UCSD-AML1 (cell line): ENCODE measurements at regions not wholly inside any gene's neighbourhood (a gene's known extent, or its start where the extent isn't known, plus 50 kb on each side); places are given as distances from the start of the nearest gene placed in this dataset.

ENCODE experiments used
- DNase-seq: peaks from one replicate; lab custom pipeline; 2025; ENCODE audit not compliant: unreplicated experiment; lab: John Stamatoyannopoulos, UW

DNA sequence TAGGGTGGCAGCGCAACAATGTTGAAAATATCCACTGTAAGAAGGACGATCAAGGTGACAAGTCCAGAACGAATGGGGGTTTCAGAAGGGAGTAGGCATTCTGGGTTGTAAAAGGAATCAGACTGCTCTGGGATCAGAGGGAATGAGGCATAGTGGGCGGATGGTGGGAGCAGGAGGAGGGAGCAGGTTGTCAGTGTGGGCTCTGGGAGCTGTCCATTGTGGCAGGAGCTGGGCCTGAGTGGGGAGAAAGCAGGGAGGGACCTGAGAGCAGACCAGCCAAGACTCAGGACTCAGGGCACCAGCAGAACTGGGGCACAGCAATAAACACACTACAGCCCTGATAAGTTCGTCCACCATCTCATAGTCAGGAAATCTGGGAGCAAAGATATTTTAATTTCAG is 292.6 kb upstream of the MKI67 start:
- DNase-seq, result no peak

DNA sequence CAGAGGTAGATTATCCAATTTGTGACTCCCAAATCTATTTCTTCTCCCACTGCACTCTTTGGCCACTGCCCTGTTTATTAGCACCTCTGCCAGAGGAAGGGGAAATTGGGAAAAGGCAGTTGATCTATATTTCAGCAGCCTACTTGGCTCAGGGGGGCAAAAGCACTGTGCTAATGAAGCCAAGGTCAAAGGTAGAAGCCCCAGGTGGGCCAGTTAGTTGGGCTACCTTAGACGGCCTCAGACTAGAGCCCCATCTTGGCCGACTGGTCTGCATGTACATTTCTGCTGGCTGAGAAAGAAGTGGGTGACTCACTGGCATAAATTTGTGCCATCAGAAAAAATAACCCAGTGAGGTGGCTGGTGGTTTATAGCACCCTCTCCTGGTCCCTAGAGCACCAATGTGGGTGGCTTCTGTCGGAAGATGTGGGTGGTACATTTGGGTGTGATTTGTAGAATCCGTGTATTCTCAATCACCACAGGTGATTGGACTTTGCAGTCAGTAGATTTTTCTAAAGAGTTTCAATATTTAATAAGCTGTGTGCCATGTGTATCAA is 293.3 kb upstream of the MKI67 start:
- DNase-seq, result no peak

DNA sequence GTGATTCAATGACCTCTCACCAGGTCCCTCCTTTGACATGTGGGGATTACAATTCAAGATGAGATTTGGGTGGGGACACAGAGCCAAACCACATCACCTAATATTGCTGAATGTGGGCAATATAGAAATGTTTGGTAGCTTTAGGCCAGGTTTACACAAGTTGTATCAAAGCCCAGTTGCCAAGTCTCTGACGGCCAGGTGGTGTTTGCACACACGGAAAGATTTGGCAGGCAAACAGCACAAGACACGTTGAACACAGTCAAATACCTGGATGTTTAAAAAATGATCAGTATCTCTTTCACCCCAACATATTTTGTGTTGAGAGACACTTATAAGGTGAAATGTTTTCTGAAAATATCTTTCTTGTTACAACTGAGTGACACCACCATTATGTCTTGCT is 294.4 kb upstream of the MKI67 start:
- no peak for DNase-seq

DNA sequence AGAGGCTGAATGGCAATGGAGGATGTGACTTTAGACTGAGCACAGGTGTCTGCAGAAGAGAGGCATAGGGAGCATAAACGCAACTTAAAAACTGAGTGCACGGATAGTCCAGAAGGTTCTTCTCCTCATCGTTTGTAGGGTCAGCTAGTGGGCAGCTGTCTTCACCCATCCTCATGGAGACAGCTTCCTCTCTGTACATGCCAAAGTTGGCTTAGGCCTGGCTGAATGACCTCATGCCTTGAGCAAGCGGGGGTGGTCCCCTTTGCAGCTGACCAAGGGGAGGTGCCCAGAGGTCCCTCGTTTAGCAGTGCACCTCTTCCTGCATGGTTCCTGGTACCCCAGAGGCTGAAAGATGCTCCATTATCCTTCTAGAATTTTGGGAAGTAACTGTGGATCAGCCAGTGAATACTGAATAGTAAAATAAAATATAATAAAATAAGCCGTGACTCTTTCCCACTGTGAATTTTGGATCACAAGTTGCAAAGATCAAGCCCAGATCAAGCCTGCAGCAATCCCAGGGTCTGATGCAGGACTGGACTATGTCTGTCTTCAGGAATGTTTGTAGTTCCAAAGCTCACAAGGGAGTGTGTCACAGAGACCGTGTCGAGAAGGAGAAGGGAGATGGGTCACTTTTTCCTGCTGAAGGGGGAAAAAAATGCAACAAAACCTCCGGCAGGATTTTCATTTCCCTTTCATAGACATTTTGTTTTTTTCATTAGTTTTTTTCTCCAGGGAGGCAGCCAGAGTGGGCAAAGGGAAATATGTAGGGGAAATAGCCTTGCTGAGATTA is 295.3 kb upstream of the MKI67 start:
- DNase-seq, result no peak

DNA sequence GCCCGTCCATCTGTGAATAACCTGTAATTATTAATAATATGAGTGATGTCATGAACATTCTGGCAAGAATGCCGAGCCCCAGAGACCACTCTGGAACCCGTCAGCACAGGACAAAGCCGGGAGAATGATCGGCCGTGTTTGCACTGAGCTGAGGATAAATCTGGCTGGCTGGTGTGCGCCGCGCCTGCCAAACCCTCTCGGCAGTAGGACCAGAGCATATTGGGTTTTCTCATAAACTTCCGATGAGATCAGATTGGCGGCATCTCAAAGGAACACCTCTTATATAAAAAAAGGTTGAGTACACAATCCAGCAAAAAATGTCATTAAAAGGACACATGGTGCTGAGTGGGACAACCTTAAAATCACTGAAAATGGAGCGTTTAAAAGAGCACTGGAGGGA is 296.0 kb upstream of the MKI67 start:
- no peak for DNase-seq

DNA sequence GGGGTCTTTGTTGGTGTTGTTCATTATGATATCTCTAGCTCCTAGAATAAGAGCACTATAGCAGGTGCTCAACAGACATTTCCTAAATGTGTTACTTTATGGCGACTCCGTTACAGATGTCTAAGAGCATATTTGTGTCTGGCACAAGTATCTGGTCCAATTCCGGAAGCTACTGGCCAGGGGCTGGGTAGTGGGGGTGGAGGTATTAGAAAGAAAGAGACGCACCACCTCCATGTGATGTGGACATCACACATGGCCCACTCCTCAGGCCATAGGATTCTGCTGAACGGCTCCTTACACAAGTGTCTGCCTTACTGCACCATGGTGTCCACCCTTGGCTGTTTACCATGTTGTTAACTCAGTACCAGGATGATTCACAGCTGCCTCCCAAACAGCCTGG is 296.8 kb upstream of the MKI67 start:
- no peak for DNase-seq

DNA sequence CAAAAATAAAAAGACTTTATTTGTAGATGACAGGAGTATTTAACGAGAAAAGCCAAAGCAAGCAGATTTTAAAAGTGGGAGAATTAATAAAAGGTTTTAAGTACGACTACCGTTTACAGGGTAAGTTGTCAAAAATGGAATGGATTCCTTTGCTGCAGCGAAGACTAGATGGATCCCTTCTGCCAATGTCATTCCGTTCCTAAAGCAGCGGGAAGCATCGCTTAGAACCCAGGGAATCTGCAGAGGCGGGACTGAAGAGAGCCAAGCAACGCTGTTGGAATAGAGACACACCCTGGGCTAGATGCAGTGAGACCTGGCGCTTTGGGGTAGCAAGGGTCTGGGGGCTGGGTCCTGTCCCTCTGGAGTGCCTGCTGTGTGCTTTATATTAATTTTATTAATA is 303.1 kb upstream of the MKI67 start:
- DNase-seq, result no peak

DNA sequence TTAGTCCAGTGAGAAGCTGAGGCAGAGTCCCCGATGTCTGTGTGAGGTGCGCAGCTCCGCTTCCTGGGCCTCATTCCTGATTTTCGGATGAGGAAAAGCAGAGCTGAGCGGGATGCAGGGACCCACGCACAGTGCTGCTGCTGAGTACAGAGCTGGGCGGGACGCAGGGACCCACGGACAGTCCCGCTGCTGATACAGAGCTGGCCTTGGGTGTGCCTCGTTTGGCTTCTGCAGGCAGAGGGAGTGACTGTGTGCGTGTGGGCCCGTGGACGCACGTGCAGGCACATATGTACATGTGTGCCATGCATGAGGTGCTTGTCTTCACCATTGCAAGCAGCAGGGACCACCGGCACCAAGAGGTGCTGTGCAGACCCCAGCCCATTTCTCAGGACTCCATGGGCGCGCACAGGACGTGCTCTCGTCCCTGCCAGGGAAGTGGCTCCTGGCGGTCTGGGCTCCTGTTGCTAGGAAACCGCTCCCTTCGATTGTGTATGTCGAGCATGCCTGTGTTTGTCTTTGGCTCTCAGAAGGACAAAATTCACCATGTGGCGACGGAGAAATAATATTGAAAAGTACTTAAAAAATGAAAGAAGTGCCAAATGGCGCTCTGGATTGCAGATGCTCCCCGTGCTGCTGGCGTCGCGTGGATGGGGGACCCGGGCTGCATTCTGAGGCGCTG is 303.8 kb upstream of the MKI67 start:
- no peak for DNase-seq

DNA sequence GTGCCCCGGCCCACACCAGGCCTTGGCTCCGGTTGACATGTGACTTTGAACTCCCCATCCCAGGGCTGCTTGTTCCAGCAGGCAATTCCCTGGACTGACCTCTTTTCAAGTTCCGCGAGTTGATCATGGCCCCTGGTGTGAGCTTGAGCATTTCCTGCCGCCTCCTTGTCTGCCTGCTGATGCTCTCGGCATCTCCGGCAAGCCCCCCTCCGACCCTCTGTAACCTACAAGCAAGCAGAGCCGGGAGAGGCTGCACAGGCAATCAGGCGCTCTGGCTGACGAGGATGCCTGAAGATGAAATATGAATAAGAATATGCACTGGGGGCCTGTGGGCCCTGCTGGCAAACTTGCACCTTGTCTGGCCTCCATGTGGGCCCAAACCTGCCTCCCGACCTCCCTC is 304.9 kb upstream of the MKI67 start:
- no peak for DNase-seq

DNA sequence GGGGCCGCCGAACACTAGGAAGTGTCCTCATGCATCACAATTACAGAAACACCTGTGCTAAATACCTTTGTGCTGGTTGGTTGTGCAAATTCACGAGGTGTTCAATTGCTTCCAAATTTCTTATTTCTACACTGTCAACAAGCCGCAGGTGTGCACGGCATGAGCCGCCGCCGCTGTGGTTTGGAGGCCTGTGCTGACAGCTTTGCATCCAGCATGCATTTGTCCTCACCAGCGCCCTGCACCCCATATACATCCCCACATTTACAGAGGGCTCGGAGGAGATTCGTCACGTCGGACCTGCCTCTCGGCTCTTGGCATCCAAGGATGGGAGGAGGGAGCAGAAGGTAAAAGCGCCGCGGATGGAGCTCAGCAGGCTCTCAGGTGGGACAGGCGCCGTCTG is 305.3 kb upstream of the MKI67 start:
- no peak for DNase-seq

DNA sequence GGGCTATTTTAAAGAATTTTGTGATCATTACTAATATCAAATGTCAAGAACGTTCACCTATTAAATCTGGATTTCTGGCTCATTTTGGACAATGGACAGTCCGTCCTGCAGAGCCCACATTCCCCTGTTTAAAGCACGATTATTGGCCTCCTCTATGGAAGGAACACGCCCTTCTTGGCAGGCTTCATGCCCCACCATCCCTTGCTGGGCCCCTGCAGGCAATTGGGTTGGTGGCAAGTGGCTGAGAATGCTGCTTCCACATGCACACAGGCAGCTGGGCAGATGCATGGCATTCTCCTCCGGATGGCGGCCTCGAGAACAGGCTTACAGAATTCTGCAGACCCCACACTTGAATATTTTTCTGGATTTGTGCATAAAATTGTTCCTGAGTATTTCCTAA is 305.8 kb upstream of the MKI67 start:
- DNase-seq, result no peak

DNA sequence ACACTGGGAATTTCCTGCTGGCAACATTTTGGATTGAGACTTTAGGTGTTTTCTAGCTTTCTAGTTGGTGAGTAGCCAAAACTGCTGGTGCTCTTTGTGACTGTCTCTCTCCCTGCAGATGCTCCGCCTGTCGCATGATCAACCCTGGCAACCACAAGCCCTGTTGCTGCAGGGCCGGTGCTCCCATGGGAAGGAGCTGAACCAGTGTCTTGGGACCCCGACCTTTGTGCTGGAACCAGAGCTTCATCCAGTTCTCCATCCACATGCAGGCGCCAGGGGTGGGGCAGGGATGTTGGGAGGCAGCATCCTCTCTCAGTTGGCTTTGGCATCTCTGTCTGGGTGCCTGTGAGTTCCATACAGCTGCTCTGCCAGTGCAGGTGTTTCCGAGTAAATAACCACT is 306.2 kb upstream of the MKI67 start:
- no peak for DNase-seq

DNA sequence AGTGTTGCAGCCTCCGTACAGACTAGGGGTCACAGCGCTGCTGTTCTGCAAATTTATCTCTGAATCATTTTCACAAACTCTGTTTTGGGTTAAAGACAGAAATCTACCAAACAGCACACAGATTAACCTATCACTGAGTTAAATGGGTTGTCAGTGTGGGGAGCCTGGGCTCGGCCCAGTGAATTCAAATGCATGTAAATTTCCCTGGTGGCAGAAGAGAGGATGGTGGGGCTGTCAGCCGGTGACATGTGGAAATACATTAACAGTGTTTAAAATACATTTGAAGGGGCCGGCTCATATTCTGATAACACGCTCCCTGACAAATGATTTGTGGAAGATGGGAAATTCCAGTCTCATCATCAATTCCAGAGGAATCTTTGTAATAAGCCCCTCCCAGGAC is 309.6 kb upstream of the MKI67 start:
- no peak for DNase-seq

DNA sequence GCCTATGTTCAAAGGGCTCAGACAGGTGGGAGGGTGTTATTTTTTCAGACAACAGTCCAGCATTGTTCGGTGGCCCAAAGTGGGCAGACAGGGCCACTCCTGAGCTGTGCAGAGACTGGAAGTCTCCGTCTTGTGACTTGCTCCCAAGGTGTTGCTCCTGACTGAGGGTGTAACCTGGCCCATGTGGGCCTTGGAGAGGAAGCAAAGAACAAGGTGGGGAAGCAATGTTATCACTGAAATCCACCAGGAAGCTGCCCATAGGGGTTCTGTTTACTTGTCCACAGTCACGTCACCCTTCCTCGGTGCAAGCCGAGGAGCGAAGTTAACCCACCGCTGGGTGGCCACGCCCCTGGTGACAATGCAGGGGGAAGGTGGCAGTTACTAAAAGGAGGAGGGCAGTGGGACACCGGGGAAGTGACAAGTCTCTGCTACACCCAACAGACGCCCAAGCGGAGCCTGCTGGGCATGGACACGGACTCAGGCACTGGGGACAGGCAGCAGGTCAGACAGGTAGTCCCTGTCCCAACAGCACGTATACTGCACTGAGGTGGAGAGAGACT is 311.6 kb upstream of the MKI67 start:
- no peak for DNase-seq

DNA sequence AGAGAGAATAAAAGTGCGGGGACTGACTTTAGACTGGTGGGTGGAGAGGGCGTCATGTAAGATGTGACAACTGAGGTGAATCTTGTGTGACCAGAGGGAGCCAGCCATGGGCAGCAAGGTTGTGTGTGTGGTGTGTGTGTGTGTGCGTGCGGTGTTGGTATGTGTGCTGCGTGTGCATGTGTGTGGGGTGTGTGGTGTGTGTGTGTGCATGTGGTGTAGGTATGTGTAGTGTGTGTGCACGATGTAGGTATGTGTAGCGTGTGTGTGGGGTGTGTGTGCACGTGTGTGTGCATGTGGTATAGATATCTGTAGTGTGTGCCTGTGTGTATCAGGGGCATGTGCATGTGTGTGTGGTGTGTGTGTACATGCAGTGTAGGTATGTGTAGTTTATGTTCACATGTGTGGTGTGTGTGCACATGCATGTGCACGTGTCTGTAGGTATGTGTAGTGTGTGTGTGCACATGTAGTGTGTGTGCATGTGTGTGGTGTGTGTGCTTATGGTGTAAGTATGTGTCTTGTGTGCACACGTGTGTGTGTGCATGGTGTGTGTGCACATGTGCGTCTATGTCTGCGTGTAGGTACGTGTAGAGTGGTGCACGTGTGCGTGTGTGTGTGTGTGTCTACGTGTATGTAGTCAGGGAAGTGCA is 312.3 kb upstream of the MKI67 start:
- DNase-seq, result no peak

DNA sequence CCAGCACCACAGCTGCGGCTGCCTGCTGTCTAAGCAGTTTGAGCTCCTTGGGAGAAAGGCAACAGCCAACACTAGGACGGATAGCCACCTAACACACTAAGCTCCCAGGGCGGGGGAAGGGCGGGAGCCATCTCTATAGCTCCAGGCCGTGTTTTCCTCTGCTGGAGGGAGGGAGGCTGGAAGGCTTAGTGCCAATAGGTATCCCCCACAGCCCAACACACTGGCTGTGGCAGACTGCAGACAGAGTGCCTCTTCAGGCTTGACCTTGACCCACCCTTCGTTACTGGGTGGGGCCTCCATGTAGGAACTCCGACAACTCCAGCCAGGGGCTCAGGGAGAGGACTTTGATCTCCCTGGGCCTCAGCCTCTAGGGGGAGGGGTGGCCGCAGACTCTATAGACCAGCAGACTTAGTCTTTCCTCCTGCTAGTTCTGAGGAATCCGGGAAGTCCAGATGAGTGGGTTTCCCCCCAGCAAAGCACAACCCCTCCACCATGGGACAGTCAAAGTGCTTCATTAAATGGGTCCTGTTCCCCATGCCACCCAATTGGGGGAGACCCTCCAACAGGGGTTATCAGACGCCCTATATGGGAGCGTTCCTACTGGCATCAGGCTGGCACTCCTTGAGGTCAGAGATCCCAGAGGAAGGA is 314.4 kb upstream of the MKI67 start:
- DNase-seq, result no peak

DNA sequence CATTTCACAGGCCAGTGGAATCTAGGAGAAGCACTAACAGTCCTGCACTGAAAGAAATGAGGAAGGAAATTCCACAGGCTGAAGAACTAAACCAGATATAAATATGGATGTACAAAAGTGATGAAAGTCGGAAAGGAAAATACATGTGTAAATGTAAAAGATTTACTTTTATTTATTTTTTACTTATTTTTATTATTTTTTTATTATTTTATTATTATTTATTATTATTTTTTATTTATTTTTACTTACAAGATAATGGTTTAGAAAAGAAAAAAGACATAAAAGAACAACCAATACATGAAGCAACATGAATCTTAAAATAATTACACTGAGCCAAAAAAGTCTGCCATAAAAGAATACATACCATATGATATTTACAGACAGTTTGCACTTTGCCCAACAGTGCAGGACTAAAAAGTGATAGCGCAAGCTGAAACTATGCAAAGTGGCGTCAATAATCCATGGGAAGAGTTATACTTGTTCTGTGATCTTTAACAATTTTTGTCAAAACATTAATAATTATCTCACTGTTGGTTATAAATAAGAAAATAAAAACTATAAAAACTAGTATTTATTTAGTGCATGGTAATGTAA is 317.8 kb upstream of the MKI67 start:
- DNase-seq, result no peak

DNA sequence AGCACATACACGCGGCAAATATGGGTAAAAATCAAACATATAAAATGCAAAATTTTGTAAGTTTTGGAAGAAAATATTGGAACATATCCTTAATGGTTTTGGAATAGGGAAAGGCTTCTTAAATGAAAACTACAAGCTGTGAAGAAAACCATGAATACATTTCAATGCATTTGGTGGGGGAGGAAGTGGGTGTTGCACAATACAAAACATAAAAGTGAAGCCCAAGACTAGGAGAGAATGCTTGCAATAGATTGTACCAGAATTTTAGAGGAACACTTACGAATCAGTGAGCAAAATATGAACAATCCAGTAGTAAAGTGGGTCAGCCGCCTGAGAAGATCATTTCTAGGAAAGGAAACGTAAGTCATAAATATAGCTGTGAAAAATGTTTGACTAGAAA is 322.6 kb upstream of the MKI67 start:
- no peak for DNase-seq

DNA sequence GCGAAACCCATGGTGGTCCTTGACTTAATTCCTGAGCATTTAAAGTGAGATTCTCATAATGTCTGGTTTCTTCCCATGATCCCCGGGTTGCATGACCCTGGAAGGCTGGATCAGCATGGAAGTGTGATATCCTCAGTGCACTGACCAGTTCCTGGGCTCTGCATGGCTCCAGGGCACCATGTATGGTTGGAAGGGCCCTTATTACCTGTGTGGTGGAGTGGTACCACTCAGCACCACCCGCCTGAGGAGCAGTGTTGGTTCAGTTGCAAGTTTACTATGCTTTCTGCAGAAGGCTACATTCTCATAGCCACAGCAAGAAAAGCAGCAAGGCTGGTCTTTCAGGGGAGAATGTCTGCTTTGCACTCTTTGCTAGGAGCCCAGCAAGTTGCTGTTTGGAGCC is 325.7 kb upstream of the MKI67 start:
- no peak for DNase-seq

DNA sequence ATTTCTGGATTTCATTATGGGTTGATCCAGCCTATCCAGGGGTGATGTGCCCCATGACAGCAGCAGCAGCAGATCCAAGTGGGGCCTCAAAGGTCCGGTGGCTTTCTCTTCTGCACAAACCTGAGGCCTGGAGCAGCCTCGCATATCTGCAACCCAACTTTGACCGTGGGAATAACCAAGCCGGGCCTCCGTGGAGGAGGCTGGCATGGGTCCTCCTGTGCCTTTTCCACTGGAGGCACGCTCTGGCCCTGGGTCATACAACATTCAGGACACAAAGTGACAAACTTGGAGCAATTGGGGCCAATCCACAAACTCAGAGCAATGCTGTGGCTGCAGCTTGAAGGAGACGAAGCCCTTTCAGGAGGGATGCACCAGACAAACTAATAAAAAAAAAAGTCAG is 330.0 kb upstream of the MKI67 start:
- DNase-seq, result no peak

DNA sequence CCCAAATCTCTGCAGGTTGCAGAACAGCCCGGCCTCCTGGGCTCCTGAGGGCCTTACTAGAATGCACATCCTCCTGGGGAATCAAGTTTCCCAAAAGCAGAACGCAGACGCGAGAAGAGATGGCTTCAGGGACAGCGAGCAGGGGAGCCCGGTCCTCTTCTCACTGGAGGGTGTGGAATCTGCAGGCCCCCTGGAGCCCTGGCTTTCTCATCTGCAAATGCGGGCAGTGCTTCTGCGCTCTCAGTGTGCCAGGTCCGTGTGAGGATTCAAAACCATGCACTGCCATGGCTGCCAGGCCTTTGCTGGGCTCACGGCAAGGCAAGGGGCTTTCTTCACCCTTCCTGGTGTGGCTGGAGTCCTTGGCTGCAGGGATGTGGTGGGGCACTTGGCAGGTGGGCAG is 330.9 kb upstream of the MKI67 start:
- no peak for DNase-seq
